CD4-positive, alpha-beta T cell treated with Interleukin-6 for 4 hours (primary cell): ENCODE measurements at regions not wholly inside any gene's neighbourhood (a gene's known extent, or its start where the extent isn't known, plus 50 kb on each side); places are given as distances from the start of the nearest gene placed in this dataset.
"Not testable (repeated sequence)": the region's sequence is repeated elsewhere in the genome, so short reads cannot be mapped to it uniquely, and the experiment has no call there.

ENCODE experiments used
- DNase-seq: peaks from one replicate; pipeline ENCODE4 v3.0.0-alpha.2; 2020; ENCODE audit warnings: mixed read lengths

DNA sequence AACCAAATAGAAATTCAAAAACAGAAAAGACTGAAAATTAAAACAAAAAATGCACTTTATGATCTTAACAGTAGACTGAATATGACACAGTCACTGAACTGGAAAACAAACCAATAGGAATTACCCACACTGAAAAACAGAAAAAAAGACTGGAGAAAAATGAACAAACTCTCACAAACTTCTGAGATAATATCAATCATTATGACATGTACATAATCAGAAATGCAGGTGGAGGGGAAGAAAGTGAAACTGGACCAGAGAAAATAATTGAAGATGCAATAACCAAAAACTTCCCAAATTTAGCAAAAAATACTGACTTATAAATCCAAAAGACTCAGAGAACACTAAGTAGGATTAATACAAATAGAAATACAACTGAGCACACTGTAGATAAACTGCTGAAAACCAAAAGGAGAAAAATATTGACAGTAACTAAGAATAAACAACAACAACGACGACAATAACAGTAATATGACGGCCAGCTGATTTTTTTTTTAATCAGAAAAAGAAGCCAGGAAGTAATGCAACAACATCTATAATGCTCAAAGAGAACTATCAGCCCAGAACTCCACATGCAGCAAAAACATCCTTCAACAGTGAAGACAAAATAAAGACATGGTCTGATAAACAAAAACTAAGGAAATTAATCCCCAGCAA lies 108.1 kb downstream of the ZFAND4 start:
- DNase-seq = no peak

- no peak for DNase-seq
Measured at GRCh38 chr10:45561952-45562351, 110.6 kb downstream of the ZFAND4 start.

GRCh38 chr10:45560262-45560661 lies 112.3 kb downstream of the ZFAND4 start:
- DNase-seq = no peak

DNA sequence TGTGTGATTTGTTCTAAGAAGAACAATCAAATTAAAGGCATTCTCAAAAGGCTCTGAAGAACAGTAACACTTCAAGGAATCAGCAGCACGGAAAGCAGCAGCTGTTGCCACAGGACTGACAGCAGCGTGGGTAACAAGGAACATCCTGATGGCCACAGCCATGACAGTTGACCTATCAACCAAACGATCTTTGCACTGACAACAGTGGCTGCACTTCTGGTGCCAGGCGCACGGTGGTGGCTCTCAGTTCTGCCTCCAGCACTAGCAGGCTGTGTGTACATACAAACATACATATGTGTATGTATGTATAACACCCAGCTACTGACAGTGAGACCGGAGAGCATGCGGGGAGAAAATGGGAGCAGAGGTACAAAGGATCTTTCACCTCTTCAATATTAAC lies 114.1 kb downstream of the ZFAND4 start:
- DNase-seq = no peak

GRCh38 chr10:45557275-45557905 lies 115.2 kb downstream of the ZFAND4 start:
- DNase-seq = peak; percentile 11

DNA sequence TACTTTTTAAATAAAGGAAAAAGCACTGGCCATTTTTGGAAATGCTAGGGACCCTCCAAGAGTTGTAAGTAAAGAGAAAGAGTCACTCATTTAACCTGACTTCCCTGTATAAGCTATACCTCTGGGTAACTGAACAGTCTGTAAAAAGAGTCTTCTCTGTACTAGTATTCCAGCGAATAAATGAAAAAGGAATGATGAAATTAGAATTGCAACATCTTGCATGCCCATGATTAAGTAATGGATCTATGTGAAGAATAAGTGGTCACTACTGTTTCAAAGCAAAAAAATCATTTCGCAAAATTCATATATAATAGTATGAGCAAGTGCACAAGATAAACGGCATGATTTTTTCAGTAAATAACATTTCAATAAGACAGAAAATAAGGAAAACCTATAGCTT lies 116.8 kb downstream of the ZFAND4 start:
- no peak for DNase-seq

DNA sequence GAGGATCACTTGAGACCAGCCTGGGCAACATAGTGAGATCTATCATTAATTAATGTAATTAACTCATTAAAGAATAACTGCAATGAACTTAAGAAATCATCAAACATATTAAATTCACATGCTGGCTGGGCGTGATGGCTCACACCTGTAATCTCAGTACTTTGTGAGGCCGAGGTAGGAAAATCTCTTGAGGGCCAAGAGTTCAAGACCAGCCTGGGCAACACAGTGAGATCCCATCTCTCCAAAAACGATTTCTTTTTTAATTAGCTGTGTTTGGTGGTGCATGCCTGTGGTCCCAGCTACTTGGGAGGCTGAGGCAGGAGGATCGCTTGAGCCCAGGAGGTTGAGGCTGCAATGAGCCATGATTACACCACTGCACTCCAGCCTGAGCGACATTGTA lies 117.2 kb downstream of the ZFAND4 start:
- DNase-seq = not testable (repeated sequence)

DNA sequence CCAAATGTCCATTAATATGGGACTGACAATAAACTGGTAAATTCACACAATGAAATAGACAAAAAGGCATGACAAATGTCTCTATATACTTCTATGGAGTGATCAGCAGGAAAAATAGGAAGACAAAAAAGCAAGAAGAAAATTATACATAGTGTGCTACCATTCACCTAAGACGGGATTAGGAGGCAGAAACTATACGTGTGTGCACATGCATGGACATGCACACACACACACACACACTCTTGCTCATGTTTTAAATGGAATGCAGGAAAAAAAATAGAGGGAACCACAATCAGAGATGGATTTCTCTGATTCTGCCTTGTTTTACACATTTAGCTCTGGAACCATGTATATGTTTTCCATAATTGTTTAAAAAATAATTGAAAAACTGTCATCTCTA lies 119.0 kb downstream of the ZFAND4 start:
- DNase-seq = no peak

DNA sequence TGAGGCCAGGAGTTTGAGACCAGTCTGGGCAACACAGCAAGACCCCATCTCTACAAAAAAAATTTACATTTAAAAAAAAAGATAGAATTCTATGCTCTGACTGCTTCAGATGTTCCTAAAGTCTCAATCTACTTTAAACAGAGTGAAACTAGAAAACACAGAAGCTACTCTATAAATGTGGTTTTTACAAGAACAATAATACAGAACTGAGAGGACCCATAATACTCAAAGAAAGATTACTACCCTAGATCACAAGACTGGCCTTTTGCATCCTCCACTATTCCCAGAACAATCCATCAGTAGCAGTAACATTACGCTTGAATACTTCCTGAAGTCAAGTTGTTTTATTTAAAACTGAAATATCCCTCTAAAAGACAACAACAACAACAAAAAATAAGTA lies 119.4 kb downstream of the ZFAND4 start:
- DNase-seq = no peak

- no peak for DNase-seq
Measured at GRCh38 chr10:45552476-45552875, 120.1 kb downstream of the ZFAND4 start.

DNA sequence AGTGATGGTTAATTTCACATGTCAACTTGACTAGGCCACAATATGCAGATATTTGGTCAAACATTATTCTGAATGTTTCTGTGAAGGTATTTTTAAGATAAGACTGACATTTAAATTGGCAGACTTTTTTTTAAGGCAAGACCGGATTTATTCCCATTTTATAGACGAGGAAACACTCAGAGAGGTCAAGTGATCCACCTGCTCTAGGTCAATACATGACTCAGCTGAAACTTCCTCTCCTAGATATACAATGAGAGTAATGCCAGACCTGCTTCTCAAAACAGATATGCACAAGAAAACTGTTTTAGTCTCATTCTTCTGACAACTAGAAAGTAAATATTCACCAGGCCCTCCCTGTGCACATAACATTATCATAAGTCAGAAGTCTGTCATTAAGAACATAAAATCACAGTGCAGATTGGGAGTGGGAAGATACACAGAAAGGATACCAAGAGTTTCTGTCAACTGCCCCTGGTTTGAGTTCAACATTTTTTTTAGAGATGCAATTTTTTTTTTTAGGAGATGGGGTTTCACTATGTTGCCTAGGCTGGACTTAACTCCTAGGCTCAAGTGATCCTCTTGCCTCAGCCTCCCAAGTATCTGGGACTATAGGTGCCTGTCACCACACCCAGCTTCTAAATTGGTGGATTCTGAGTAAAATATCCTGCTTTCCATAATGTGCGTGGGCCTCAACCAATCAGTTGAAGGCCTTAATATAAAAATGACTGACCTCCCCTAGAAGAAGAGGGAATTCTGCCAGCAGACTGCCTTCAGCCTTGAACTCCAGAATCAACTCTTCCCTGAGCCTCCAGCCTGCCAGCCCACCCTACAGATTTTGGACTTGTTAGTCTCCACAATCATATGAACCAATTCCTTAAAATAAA lies 121.4 kb downstream of the ZFAND4 start:
- DNase-seq = no peak

DNA sequence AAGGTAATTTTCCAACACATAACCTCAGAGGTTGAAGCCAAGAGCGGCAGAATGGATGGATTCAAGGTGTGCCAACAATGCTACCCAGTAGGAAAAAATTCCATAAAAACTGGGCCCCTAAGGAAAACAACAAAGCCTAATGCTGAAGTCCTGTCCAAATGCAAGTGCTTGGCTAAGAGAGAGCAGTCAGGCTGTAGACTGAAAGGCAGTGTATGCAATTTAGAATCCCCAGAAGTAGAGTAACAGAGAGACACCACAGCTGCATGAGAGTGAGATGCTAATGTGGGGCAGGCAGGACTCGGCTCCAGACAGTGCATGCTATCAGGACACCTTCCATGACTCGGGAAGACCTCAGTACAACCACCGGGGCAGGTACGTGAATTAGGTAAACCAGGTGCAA lies 124.5 kb downstream of the ZFAND4 start:
- no peak for DNase-seq

DNA sequence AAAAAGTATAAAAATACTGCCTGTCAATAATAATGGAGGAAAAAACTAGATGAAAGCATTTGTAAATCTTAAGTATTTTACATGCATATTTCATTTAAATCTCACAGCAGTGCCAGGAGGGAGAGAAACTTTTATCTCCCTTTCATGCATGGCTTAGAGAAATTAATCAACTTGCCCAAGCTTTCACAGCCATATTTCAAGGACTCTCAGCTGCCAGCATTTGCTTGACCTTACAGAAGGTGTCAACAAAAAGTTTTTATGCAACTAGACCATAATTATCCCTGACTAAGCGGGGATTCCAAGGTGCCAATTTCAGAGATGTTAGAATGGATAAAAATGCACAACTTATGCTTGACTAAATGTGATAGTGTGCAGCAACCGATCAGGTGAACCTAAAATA lies 125.4 kb downstream of the ZFAND4 start:
- no peak for DNase-seq

GRCh38 chr10:45545150-45545549 lies 127.4 kb downstream of the ZFAND4 start:
- no peak for DNase-seq

DNA sequence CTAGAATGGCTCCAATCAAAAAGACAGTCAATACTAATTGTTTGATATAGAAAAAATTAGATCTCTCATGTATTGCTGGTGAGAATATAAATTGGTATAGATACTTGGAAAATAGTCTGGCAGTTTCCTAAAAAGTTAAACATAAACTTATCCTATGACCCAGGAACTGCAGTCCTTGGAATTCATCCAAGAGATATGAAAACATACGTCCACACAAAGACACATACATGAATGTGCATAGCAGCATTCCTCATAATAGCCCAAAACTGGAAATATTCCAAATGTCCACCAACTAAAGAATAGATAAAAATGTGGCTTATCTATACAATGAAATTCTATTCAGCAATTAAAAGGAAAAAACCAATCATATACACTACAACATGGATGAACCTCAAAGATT lies 128.4 kb downstream of the ZFAND4 start:
- DNase-seq = no peak

DNA sequence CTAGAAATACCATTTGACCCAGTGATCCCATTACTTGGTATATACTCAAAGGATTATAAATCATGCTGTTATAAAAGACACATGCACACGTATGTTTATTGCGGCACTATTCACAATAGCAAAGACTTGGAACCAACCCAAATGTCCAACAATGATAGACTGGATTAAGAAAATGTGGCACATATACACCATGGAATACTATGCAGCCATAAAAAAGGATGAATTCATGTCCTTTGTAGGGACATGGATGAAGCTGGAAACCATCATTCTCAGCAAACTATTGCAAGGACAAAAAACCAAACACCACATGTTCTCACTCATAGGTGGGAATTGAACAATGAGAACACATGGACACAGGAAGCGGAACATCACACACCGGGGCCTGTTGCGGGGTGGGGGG lies 131.5 kb downstream of the ZFAND4 start:
- not testable (repeated sequence) for DNase-seq

DNA sequence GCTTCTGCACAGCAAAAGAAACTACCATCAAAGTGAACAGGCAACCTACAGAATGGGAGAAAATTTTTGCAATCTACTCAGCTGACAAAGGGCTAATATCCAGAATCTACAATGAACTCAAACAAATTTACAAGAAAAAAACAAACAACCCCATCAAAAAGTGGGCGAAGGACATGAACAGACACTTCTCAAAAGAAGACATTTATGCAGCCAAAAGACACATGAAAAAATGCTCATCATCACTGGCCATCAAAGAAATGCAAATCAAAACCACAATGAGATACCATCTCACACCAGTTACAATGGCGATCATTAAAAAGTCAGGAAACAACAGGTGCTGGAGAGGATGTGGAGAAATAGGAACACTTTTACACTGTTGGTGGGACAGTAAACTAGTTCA lies 132.0 kb downstream of the ZFAND4 start:
- not testable (repeated sequence) for DNase-seq

DNA sequence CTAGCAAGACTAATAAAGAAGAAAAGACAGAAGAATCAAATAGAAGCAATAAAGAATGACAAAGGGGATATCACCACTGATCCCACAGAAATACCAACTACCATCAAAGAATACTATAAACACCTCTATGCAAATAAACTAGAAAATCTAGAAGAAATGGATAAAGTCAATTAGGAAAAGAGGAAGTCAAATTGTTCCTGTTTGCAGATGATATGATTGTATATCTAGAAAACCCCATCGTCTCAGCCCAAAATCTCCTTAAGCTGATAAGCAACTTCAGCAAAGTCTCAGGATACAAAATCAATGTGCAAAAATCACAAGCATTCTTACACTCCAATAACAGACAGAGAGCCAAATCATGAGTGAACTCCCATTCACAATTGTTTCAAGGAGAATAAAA lies 133.0 kb downstream of the ZFAND4 start:
- not testable (repeated sequence) for DNase-seq

DNA sequence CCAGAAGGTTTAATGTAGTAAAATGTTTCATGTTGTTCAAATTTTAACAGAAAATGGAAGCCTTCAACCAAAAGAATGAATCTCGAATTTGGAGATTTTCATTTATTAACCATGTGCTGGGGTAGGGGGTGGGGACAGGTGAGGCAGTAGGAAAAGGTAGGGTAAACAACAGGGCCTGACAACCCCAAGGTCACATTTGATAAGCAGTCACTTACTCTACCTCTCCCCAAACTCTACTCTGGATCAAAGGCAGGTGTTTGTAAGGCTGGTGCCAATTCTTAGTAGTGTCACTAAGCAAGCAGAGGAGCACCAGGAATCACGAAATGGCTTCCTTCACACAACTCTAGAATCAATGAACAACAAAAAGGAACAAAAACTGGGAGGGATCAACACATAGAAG lies 138.0 kb downstream of the ZFAND4 start:
- no peak for DNase-seq

GRCh38 chr10:45532480-45532879 lies 140.1 kb downstream of the ZFAND4 start:
- no peak for DNase-seq

- no peak for DNase-seq
Measured at GRCh38 chr10:45526309-45526905, 146.2 kb downstream of the ZFAND4 start.

- no peak for DNase-seq
Measured at GRCh38 chr10:45520476-45520875, 146.5 kb downstream of the ALOX5 start.

GRCh38 chr10:45518741-45519140 lies 144.7 kb downstream of the ALOX5 start:
- no peak for DNase-seq

GRCh38 chr10:45515630-45516029 lies 141.6 kb downstream of the ALOX5 start:
- DNase-seq = no peak
